HG02884 (cell line): ENCODE measurements at regions not wholly inside any gene's neighbourhood (a gene's known extent, or its start where the extent isn't known, plus 50 kb on each side); places are given as distances from the start of the nearest gene placed in this dataset.
"Not testable (repeated sequence)": the region's sequence is repeated elsewhere in the genome, so short reads cannot be mapped to it uniquely, and the experiment has no call there.

ENCODE experiments used
- ATAC-seq: cut with Tn5 transposase; IDR thresholded peaks from one replicate; pipeline ENCODE4 v1.9.1; 2021; ENCODE audit warnings: mild to moderate bottlenecking, moderate library complexity; ENCODE audit not compliant: unreplicated experiment

GRCh38 chr9:71632776-71633175 is 135.5 kb downstream of the CEMIP2 start:
- ATAC-seq: no peak

- ATAC-seq: no peak
Measured at GRCh38 chr9:71630377-71630995, 137.8 kb downstream of the CEMIP2 start.

- no peak for ATAC-seq
Measured at GRCh38 chr9:71629578-71630215, 138.6 kb downstream of the CEMIP2 start.

GRCh38 chr9:71628247-71628646 is 140.1 kb downstream of the CEMIP2 start:
- ATAC-seq: no peak

- ATAC-seq: no peak
Measured at GRCh38 chr9:71627537-71627936, 140.8 kb downstream of the CEMIP2 start.

GRCh38 chr9:71626395-71626794 is 141.9 kb downstream of the CEMIP2 start:
- ATAC-seq: no peak

- ATAC-seq: no peak
Measured at GRCh38 chr9:71624728-71625127, 143.6 kb downstream of the CEMIP2 start.

GRCh38 chr9:71620746-71621145 is 147.6 kb downstream of the CEMIP2 start:
- ATAC-seq: no peak

GRCh38 chr9:71620331-71620730 is 148.0 kb downstream of the CEMIP2 start:
- no peak for ATAC-seq

GRCh38 chr9:71619926-71620325 is 148.4 kb downstream of the CEMIP2 start:
- no peak for ATAC-seq

- no peak for ATAC-seq
Measured at GRCh38 chr9:71614409-71615010, 153.8 kb downstream of the CEMIP2 start.

- no peak for ATAC-seq
Measured at GRCh38 chr9:71612889-71613288, 155.4 kb downstream of the CEMIP2 start.

GRCh38 chr9:71609448-71609830 is 158.9 kb downstream of the CEMIP2 start:
- no peak for ATAC-seq

- no peak for ATAC-seq
Measured at GRCh38 chr9:71608825-71609447, 159.4 kb downstream of the CEMIP2 start.

GRCh38 chr9:71608021-71608420 is 160.3 kb downstream of the CEMIP2 start:
- no peak for ATAC-seq

- no peak for ATAC-seq
Measured at GRCh38 chr9:71607461-71607881, 160.8 kb downstream of the CEMIP2 start.

GRCh38 chr9:71604197-71605063 is 163.9 kb downstream of the CEMIP2 start:
- ATAC-seq: peak; percentile 90

GRCh38 chr9:71602652-71603051 is 165.7 kb downstream of the CEMIP2 start:
- ATAC-seq: no peak

- not testable (repeated sequence) for ATAC-seq
Measured at GRCh38 chr9:71595762-71596161, 172.6 kb downstream of the CEMIP2 start.

GRCh38 chr9:71594541-71594940 is 173.8 kb downstream of the CEMIP2 start:
- no peak for ATAC-seq

- ATAC-seq: no peak
Measured at GRCh38 chr9:71592400-71592799, 175.9 kb downstream of the CEMIP2 start.
